Mucosa of descending colon (tissue), 3 donors: ENCODE measurements at regions not wholly inside any gene's neighbourhood (a gene's known extent, or its start where the extent isn't known, plus 50 kb on each side); places are given as distances from the start of the nearest gene placed in this dataset.
A peak's percentile ranks its signal among the peaks of the same experiment; 100 is the strongest.

Experiments
- ATAC-seq: fragments of 200-7000 bp; cut with Tn5 transposase; one replicate; pipeline ENCODE4 v1.9.1; 2020; ENCODE audit warnings: mild to moderate bottlenecking, moderate library complexity
- DNase-seq, 3 donors: peaks; one replicate each; pipeline ENCODE4 v3.0.0-alpha.2; 2020
- H3K36me3 ChIP-seq: fragments of 200-600 bp; one replicate; pipeline ENCODE4 v1.8.0; 2021; ENCODE audit warnings: low read depth, mild to moderate bottlenecking
- H3K4me1 ChIP-seq: fragments of 200-600 bp; one replicate; pipeline ENCODE4 v1.8.0; 2021; ENCODE audit warnings: low read depth, mild to moderate bottlenecking
- H3K4me3 ChIP-seq: fragments of 200-600 bp; one replicate; pipeline ENCODE4 v1.8.0; 2021; ENCODE audit warnings: mild to moderate bottlenecking
- H3K9me3 ChIP-seq: fragments of 200-600 bp; one replicate; pipeline ENCODE4 v1.8.0; 2021; ENCODE audit warnings: mild to moderate bottlenecking
- CTCF ChIP-seq: fragments of 200-600 bp; IDR thresholded peaks from one replicate; pipeline ENCODE4 v1.8.0; 2022; ENCODE audit warnings: antibody characterized with exemption, mild to moderate bottlenecking
- intact Hi-C, 2 donors: fragments of 100-400 bp; cut with DNase I in 1 of 2; cut with micrococcal nuclease in 1 of 2; formaldehyde crosslinking; loops; one replicate each; pipeline versions ENCODE4 v1.11.0 to v1.11.1; 2022; cut with DNase I, micrococcal nuclease
- donor health status: DM: no; HTN: no; CAD: no; lungs with moderate emphysema.
- donor health status: DM: no; HTN: no; CAD: no.
- donor health status: DM: no; HTN: yes; CAD: no.

DNA sequence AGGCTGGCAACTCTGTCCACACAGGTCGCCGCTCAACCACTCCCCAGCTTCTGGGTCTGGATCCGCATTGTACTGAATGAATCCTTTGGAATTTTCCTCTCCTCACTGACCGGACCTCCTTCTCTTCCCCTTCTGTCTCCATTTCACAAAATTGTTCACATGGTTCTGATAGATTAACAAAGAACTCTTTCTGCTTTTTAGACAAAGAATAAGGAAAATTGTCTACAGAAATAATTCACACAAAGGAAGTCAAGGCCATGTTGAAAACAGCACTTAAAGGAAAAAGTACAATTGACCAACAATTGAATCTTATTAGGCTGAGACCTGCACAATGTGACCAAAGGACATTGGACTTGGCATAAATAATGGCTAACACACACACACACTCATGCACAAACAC lies 73.6 kb upstream of the GLI2 start:
- intact Hi-C loops, result no loop called here

GRCh38 chr2:120662746-120663145 lies 72.9 kb upstream of the GLI2 start:
- ATAC-seq (no peak), DNase-seq (no peak)
- Histone ChIP-seq H3K9me3 (no peaks in the 10 kb centered on the region), H3K36me3 (no peaks in the 10 kb centered on the region), H3K4me1 (no peaks in the 10 kb centered on the region), H3K4me3 (no peak overlapping the region)
- intact Hi-C loops, result no loop called here
- no peak for TF ChIP-seq CTCF

More for the DNA sequence above, 73.6 kb upstream of the GLI2 start:
- ATAC-seq (no peak), DNase-seq (no peak)
- Histone ChIP-seq H3K4me3 (no peak overlapping the region), H3K9me3 (no peaks in the 10 kb centered on the region), H3K4me1 (no peaks in the 10 kb centered on the region), H3K36me3 (no peaks in the 10 kb centered on the region)
- TF ChIP-seq CTCF, result no peak

DNA sequence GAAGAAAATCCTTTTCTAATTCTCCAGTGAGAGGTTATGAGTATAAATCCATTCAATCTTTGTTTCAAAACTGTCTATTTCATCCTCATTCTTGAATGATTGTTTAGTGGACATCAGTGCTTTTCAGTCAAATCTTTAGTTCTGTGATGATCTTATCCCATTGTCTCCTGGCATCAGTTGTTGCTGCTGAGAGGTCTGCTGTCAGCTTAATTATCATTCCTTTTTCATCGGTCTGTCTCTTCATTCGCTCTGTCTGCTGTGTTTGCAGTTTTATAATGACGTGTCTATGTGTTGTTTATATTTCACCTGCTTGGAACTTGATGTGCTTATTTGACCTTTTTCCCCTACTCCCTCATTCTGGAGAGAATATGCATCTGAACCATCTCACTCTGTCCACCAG lies 69.2 kb upstream of the GLI2 start:
- no peak for ATAC-seq
- intact Hi-C loops, result no loop called here
- no peak for DNase-seq

DNA sequence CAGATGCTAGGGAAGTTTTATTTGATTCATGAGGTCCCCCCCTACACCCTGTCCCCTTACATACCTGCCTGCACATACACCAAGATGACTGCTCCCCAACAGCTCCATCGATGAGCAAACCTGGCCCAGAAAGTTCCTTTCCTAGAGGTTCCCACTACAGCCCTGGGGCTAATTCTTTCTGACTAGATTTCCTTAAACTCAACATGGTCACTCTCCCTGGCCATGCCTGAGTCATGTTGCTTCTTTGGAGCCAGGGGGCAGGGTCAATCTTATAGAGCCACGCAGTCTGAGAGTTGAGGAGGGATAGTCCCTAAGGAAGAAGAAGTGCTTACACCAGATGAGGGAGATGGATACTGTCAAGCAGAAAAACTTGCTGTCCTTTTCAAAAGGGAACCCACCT lies 67.7 kb upstream of the GLI2 start:
- DNase-seq, result no peak
- intact Hi-C loops, result no loop called here
- Histone ChIP-seq H3K9me3 (no peaks in the 10 kb centered on the region), H3K36me3 (no peaks in the 10 kb centered on the region), H3K4me1 (peaks cover 5% of the 10 kb centered on the region), H3K4me3 (no peak overlapping the region)
- ATAC-seq, result no peak
- TF ChIP-seq CTCF, result no peak

More for the DNA sequence above, 69.2 kb upstream of the GLI2 start:
- no peak for TF ChIP-seq CTCF
- no peak overlapping the region for H3K4me3 ChIP-seq
- H3K36me3 ChIP-seq, result no peaks in the 10 kb centered on the region
- peaks cover 5% of the 10 kb centered on the region for H3K4me1 ChIP-seq
- H3K9me3 ChIP-seq, result no peaks in the 10 kb centered on the region

GRCh38 chr2:120669121-120669952 lies 66.3 kb upstream of the GLI2 start:
- intact Hi-C loops, result no loop called here
- H3K4me1 ChIP-seq, result peaks cover 5% of the 10 kb centered on the region
- H3K36me3 ChIP-seq, result no peaks in the 10 kb centered on the region
- peak; percentile 33 for ATAC-seq
- DNase-seq, result no peak
- H3K9me3 ChIP-seq, result no peaks in the 10 kb centered on the region
- no peak overlapping the region for H3K4me3 ChIP-seq
- TF ChIP-seq CTCF, result no peak
